ENCODE measurements at regions not wholly inside any gene's neighbourhood (a gene's known extent, or its start where the extent isn't known, plus 50 kb on each side); places are given as distances from the start of the nearest gene placed in this dataset.

DNA sequence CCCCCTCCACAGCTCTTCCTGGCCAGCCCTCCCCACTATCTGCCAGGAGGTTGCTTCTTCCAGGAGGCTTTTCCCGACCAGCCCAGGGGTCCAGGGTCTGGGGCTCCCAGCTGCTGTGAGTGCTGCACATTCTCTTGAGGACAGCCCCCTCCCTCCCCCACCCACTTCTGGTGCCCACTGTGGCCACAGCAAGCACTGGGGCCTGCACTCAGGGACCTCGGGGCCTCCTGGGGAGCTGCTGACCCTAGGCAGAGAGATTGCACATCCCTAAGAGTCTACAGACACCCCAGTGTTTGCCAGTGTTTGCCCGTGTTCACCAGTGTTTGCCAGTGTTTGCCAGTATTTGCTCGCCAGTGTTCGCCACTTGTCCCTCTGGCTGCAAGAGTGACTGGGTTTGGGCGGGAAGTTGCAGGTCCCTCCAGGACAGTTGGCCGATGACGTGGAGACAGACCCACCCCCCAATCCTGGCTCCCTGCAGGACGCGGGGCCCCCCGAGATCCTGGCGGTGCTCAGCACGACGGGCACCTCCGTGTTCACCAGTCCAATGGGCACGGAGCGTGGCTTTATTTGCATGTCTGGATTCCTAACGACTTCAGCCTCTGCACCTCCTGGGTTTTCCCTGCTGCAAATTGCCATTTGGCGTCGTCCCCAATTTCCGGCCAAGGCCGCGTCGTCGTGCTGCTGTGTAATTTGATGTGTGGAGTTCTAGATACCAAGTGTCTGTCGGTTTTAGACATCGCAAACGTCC is 87.5 kb upstream of the NKX1-1 start:
- WGBS, 2 donors, result 73 to 84% methylated on average over 28 of the region's 28 CpGs
- ATAC-seq (ENCODE audit: insufficient read depth, low FRiP score), result no peak
- no peak for DNase-seq
- Histone ChIP-seq H3K27ac (ENCODE audit: low read depth in 1 of 2, low read length in 1 of 2) (no peak overlapping the region), H3K4me1 (ENCODE audit: control insufficient read depth in 5 of 5, insufficient read depth in 5 of 5, low read length in 5 of 5) (no peaks in the 10 kb centered on the region), H3K4me3 (no peak overlapping the region), H3K36me3 (ENCODE audit: control insufficient read depth in 4 of 4, insufficient read depth in 4 of 4, low read length in 4 of 4) (no peaks in the 10 kb centered on the region), H3K9ac (ENCODE audit: insufficient read depth in 1 of 2, low read length in 2 of 2) (no peak overlapping the region), H3K27me3 (ENCODE audit: control insufficient read depth in 3 of 3, insufficient read depth in 3 of 3, low read length in 2 of 3) (peaks cover 0 to 8% (median 0%) of the 10 kb centered on the region in 3 donors), H3K9me3 (ENCODE audit: control insufficient read depth in 4 of 4, insufficient read depth in 3 of 4, low read length in 3 of 4) (peaks cover 0 to 9% (median 0%) of the 10 kb centered on the region in 4 donors)
- TF ChIP-seq, protein P1, sequence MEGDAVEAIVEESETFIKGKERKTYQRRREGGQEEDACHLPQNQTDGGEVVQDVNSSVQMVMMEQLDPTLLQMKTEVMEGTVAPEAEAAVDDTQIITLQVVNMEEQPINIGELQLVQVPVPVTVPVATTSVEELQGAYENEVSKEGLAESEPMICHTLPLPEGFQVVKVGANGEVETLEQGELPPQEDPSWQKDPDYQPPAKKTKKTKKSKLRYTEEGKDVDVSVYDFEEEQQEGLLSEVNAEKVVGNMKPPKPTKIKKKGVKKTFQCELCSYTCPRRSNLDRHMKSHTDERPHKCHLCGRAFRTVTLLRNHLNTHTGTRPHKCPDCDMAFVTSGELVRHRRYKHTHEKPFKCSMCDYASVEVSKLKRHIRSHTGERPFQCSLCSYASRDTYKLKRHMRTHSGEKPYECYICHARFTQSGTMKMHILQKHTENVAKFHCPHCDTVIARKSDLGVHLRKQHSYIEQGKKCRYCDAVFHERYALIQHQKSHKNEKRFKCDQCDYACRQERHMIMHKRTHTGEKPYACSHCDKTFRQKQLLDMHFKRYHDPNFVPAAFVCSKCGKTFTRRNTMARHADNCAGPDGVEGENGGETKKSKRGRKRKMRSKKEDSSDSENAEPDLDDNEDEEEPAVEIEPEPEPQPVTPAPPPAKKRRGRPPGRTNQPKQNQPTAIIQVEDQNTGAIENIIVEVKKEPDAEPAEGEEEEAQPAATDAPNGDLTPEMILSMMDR (IDR thresholded peaks at IDR 0.05; ENCODE audit: control extremely low read depth, extremely low read depth), result no peak

DNA sequence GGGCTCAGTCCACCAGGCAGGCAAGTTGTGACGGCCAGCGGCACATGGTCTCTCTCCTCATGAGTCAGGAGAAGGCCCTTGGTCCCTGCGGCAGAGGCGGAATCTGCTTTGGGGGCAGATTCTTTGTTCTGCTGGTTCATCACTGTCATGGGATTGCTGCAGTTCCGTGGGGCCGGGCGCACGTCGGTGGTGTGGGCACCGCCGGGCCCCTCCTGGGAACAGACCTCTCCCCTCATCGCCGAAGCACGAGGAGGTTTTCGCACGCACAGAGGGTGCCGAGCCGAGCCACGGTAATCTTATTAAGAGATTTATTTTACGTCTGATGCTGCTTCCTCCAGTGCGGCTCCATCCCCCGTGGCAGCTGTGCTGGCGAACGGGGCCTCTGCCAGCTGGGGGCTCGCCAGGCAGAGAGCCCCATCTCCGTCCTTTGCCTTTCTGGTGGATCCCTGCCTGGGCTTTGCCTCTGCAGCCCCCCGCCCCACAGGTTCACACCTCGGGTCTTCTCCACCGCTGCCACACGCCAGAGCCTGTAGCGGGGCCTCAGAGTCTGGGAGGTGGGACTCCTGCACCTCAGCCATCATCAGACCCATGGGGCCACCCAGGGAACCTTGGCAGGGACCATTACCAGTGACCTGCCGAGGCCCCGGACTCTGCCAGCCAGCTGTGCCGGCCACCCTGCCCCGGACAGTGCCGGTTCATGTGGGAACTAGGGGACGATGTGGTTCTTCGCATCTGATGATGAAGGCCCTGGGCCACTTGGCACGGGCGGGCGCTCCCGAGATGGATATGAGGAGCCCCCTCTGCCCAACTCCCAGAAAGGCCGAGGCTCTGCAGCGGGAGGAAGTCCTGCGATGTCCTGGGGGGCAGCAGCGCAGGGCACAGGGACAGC is 86.7 kb upstream of the NKX1-1 start:
- Histone ChIP-seq H3K9me3 (ENCODE audit: control insufficient read depth in 4 of 4, insufficient read depth in 3 of 4, low read length in 3 of 4) (peaks cover 0 to 9% (median 0%) of the 10 kb centered on the region in 4 donors), H3K9ac (ENCODE audit: insufficient read depth in 1 of 2, low read length in 2 of 2) (no peak overlapping the region), H3K4me1 (ENCODE audit: control insufficient read depth in 5 of 5, insufficient read depth in 5 of 5, low read length in 5 of 5) (no peaks in the 10 kb centered on the region), H3K27ac (ENCODE audit: low read depth in 1 of 2, low read length in 1 of 2) (no peak overlapping the region), H3K27me3 (ENCODE audit: control insufficient read depth in 3 of 3, insufficient read depth in 3 of 3, low read length in 2 of 3) (peaks cover 0 to 8% (median 0%) of the 10 kb centered on the region in 3 donors), H3K36me3 (ENCODE audit: control insufficient read depth in 4 of 4, insufficient read depth in 4 of 4, low read length in 4 of 4) (no peaks in the 10 kb centered on the region), H3K4me3 (no peak overlapping the region)
- ATAC-seq (ENCODE audit: insufficient read depth, low FRiP score) (no peak), DNase-seq (no peak)
- TF ChIP-seq, protein P1 (IDR thresholded peaks at IDR 0.05; ENCODE audit: control extremely low read depth, extremely low read depth), result no peak
- 60 to 77% methylated on average over 45 to 46 of the region's 46 CpGs for WGBS, 2 donors

DNA sequence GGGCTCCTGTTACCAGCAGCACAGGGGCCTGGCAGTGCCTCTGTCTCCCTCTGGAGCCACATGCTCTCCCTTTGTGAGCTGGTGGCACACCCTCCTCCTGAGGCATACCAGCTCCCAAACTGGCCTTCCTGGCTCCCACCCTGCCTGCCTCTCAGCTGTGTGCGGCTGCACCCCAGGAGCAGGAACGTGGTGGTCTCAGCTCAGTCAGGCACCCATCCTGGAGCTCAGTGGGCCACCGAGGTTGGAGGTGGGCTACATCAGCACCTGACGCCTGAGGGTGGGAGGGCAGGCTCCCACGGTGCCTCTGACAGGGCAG is 85.9 kb upstream of the NKX1-1 start:
- Histone ChIP-seq H3K9me3 (ENCODE audit: control insufficient read depth in 4 of 4, insufficient read depth in 3 of 4, low read length in 3 of 4) (peaks cover 0 to 16% (median 0%) of the 10 kb centered on the region in 4 donors), H3K27me3 (ENCODE audit: control insufficient read depth in 3 of 3, insufficient read depth in 3 of 3, low read length in 2 of 3) (peaks cover 0 to 8% (median 0%) of the 10 kb centered on the region in 3 donors), H3K9ac (ENCODE audit: insufficient read depth in 1 of 2, low read length in 2 of 2) (no peak overlapping the region), H3K4me1 (ENCODE audit: control insufficient read depth in 5 of 5, insufficient read depth in 5 of 5, low read length in 5 of 5) (no peaks in the 10 kb centered on the region), H3K4me3 (no peak overlapping the region), H3K36me3 (ENCODE audit: control insufficient read depth in 4 of 4, insufficient read depth in 4 of 4, low read length in 4 of 4) (no peaks in the 10 kb centered on the region), H3K27ac (ENCODE audit: low read depth in 1 of 2, low read length in 1 of 2) (no peak overlapping the region)
- no peak for DNase-seq
- WGBS, 2 donors, result 75 to 86% methylated on average over 5 of the region's 5 CpGs
- no peak for ATAC-seq (ENCODE audit: insufficient read depth, low FRiP score)
- TF ChIP-seq, protein P1 (IDR thresholded peaks at IDR 0.05; ENCODE audit: control extremely low read depth, extremely low read depth), result no peak
